ENCODE measurements at regions not wholly inside any gene's neighbourhood (a gene's known extent, or its start where the extent isn't known, plus 50 kb on each side); places are given as distances from the start of the nearest gene placed in this dataset.

GRCh38 chr2:236698016-236698627, 128.5 kb downstream of the ACKR3 start:
- no peak for TF ChIP-seq CTCF (IDR thresholded peaks at IDR 0.05 in 2 of 3, conservative IDR thresholded peaks at IDR 0.05 in 1 of 3; ENCODE audit: insufficient read depth in 2 of 3, low read depth in 1 of 3, low read length in 3 of 3)
- no peak for TF ChIP-seq PTBP1 (IDR thresholded peaks at IDR 0.05; ENCODE audit: low read depth, low read length)
- TF ChIP-seq MAFK (IDR thresholded peaks at IDR 0.05; ENCODE audit: low read length): no peak
- TF ChIP-seq SP2 (IDR thresholded peaks at IDR 0.05; ENCODE audit: extremely low read depth, low read depth, low read length, poor library complexity, severe bottlenecking): no peak
- no peak for TF ChIP-seq ATF3 (IDR thresholded peaks at IDR 0.05)
- TF ChIP-seq ATF3 (CRISPR knock-in tag; conservative IDR thresholded peaks at IDR 0.05): no peak
- TF ChIP-seq KDM1A (IDR thresholded peaks at IDR 0.05): no peak
- TF ChIP-seq ATF6 (CRISPR knock-in tag; IDR thresholded peaks at IDR 0.05): no peak
- no peak for TF ChIP-seq ZNF274 (IDR thresholded peaks at IDR 0.05; ENCODE audit: borderline replicate concordance, low read depth, low read length)
- no peak for TF ChIP-seq SMARCA4 (IDR thresholded peaks at IDR 0.05)
- TF ChIP-seq RBBP5 (IDR thresholded peaks at IDR 0.05; ENCODE audit: borderline replicate concordance, insufficient read depth, low read length, poor library complexity, severe bottlenecking): no peak
- TF ChIP-seq POLR2AphosphoS5 (IDR thresholded peaks at IDR 0.05; ENCODE audit: control insufficient read depth, insufficient read depth, low read depth, low read length): no peak

Data from K562 (cell line).